Skeletal muscle satellite cell (primary cell): ENCODE measurements at regions not wholly inside any gene's neighbourhood (a gene's known extent, or its start where the extent isn't known, plus 50 kb on each side); places are given as distances from the start of the nearest gene placed in this dataset.
"Not testable (repeated sequence)": the region's sequence is repeated elsewhere in the genome, so short reads cannot be mapped to it uniquely, and the experiment has no call there.

ENCODE experiments used
- H3K27me3 ChIP-seq: 2 replicates; pipeline ENCODE4 v1.7.0; 2013; ENCODE audit warnings: low read length; ENCODE audit not compliant: control insufficient read depth, insufficient read depth
- H3K36me3 ChIP-seq: 2 replicates; pipeline ENCODE4 v1.7.0; 2013; ENCODE audit warnings: mild to moderate bottlenecking, control low read depth, low read length; ENCODE audit not compliant: insufficient read depth
- H3K4me1 ChIP-seq: 2 replicates; pipeline ENCODE4 v1.7.0; 2013; ENCODE audit warnings: low read length; ENCODE audit not compliant: control insufficient read depth, insufficient read depth
- H3K4me2 ChIP-seq: 2 replicates; pipeline ENCODE4 v1.7.0; 2013; ENCODE audit warnings: mild to moderate bottlenecking, low read length
- H3K4me3 ChIP-seq: 2 replicates; pipeline ENCODE4 v1.7.0; 2013; ENCODE audit warnings: low read length
- H3K9ac ChIP-seq: 2 replicates; pipeline ENCODE4 v1.7.0; 2013; ENCODE audit warnings: mild to moderate bottlenecking, low read depth, low read length, moderate library complexity
- H3K9me3 ChIP-seq: replicated peaks from 2 replicates; pipeline ENCODE4 v1.7.0; 2013; ENCODE audit warnings: mild to moderate bottlenecking, control low read depth, low read length

GRCh38 chr1:223949944-223950343, 104.2 kb upstream of the TP53BP2 start:
- H3K4me1 ChIP-seq, H3K36me3 ChIP-seq, H3K4me3 ChIP-seq, H3K9me3 ChIP-seq, H3K9ac ChIP-seq, H3K27me3 ChIP-seq, H3K4me2 ChIP-seq: not testable (repeated sequence)

DNA sequence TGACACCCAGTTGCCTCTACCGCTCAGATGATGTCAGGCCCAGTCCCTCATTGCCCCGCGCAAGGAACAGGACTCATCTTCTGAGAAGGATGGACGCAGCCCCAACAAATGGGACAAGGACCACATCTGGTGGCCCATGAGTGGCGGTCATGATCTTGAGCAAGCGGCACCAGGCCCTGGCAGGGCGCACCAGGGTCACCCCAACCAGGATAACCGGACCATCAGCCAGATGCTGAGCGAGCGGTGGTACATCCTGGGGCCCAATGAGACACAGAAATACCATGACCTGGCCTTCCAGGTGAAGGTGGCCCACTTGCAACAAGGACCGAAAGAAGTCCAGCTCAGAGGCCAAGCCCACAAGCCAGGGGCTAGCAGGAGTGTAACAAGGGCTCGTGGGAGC, 102.3 kb upstream of the TP53BP2 start:
- H3K4me3 ChIP-seq, H3K36me3 ChIP-seq, H3K4me1 ChIP-seq, H3K27me3 ChIP-seq, H3K9ac ChIP-seq, H3K4me2 ChIP-seq, H3K9me3 ChIP-seq: not testable (repeated sequence)

DNA sequence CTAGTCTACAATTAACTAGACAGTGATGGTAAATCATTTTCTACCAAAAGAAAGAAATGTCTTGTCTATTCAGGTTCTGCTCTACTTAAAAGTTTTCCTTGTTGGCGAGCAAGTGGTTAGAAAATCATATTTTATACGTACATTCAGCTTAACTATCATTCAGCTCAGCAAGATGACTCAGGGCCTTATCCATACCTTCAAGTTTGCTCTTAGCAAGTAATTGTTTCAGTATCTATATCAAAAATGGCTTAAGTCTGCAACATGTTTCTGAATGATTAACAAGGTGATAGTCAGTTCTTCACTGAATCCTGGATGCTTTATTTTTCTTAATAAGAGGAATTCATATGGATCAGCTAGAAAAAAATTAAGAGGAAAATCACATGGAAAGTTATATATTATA, 90.8 kb upstream of the TP53BP2 start:
- H3K9me3 ChIP-seq, H3K4me2 ChIP-seq, H3K27me3 ChIP-seq, H3K36me3 ChIP-seq, H3K9ac ChIP-seq, H3K4me3 ChIP-seq, H3K4me1 ChIP-seq: not testable (repeated sequence)

DNA sequence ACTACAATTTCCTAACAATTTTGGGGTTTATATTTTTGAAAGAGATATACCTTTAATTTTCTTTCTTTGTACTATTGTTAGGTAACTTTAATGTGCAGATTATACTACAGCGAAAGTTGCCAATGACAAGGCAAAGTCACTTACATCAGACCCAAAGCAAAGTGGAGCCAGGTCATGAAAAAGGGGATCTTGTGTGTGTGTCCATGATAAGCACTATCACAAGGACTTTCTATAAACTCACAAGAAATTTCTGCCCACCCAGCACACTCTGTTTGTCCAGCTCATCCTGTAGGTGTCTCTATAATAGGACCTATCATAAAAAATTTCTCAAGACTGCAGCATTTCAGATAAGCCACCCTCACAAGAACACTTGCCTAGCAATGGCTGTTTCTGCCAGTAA, 85.7 kb upstream of the TP53BP2 start:
- not testable (repeated sequence) for H3K36me3 ChIP-seq, H3K9ac ChIP-seq, H3K27me3 ChIP-seq, H3K4me1 ChIP-seq, H3K4me2 ChIP-seq, H3K9me3 ChIP-seq, H3K4me3 ChIP-seq

DNA sequence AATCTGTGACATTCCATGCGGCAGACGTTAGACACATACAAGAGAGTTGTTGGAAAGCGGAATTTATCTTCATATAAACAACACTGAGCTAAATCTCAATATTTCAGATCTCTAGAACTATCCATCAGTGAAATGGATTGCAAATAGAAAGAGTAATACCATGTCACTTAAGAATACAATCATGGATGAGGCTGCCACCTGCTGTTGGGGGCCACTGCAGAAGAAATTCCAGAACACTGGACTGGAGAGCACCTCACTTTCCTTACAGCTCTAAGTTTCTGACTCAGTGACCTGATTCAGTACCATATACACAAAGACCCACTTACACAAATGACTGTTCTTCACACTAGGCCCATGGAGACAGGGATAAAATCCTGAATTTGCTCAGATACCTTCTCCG, 75.1 kb upstream of the TP53BP2 start:
- not testable (repeated sequence) for H3K36me3 ChIP-seq, H3K9me3 ChIP-seq, H3K4me2 ChIP-seq, H3K27me3 ChIP-seq, H3K4me1 ChIP-seq, H3K9ac ChIP-seq, H3K4me3 ChIP-seq

- not testable (repeated sequence) for H3K4me1 ChIP-seq, H3K27me3 ChIP-seq, H3K9me3 ChIP-seq, H3K9ac ChIP-seq, H3K36me3 ChIP-seq, H3K4me2 ChIP-seq, H3K4me3 ChIP-seq
These were observed 69.7 kb upstream of the TP53BP2 start for GRCh38 chr1:223915476-223915875.

DNA sequence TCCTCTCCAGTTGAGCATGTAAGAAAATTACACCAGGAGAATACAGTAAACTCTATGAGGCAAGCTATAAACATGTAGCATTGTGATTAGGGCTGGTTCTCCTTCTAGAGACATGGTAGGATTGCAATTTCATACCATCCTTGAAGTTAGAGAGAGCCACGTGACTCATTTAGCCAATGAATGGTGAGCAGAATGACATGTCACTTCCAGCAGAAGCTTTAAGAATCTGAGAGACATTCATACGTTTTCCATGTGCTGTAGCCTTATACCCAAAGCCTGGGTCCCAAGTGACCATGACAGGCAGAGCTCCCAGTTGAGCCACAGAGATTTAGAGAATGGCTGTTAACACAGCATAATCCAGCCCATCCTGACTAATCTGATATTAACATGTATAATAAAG, 68.0 kb upstream of the TP53BP2 start:
- not testable (repeated sequence) for H3K36me3 ChIP-seq, H3K9ac ChIP-seq, H3K27me3 ChIP-seq, H3K4me2 ChIP-seq, H3K9me3 ChIP-seq, H3K4me1 ChIP-seq, H3K4me3 ChIP-seq

GRCh38 chr1:223907943-223908587, 62.3 kb upstream of the TP53BP2 start:
- not testable (repeated sequence) for H3K9me3 ChIP-seq, H3K4me2 ChIP-seq, H3K9ac ChIP-seq, H3K4me1 ChIP-seq, H3K27me3 ChIP-seq, H3K4me3 ChIP-seq, H3K36me3 ChIP-seq

- not testable (repeated sequence) for H3K9me3 ChIP-seq, H3K36me3 ChIP-seq, H3K4me3 ChIP-seq, H3K4me1 ChIP-seq, H3K9ac ChIP-seq, H3K27me3 ChIP-seq, H3K4me2 ChIP-seq
These were observed 57.5 kb upstream of the TP53BP2 start for GRCh38 chr1:223903221-223903620.

DNA sequence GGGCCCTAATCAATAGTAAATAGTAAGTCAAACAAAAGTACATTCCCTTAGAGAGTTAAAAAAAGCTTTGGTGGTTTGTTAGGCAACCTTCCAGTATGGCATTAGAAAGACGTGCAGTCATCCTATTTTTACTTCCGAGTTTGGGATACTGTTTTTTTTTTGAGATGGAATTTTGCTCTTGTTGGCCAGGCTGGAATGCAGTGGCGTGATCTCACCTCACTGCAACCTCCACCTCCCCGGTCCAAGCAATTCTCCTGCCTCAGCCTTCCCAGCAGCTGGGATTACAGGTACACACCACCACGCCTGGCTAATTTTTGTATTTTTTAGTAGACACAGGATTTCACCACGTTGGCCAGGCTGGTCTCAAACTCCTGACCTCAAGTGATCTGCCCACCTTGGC, 54.0 kb upstream of the TP53BP2 start:
- H3K4me2 ChIP-seq, H3K4me1 ChIP-seq, H3K9ac ChIP-seq, H3K36me3 ChIP-seq, H3K4me3 ChIP-seq, H3K9me3 ChIP-seq, H3K27me3 ChIP-seq: not testable (repeated sequence)

DNA sequence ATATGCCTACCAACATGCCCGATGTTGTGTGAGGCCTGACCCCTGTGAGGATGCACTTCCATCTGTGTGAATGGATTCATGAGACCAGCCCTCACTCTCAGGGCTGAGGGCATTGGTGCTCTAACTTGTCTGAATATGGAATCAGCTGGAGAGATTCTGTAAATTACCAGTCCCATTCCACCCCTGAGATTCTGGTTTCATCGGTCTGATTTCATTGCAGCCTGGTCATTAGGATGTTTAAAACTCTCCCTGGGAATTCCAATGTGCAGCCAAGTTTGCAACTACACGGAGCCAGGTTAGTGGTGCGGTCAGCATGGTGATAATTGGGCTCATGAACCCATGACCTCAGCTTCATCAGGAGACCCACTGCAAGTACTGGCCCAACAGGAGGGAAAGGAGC, 51.4 kb upstream of the TP53BP2 start:
- H3K4me1 ChIP-seq, H3K36me3 ChIP-seq, H3K9me3 ChIP-seq, H3K9ac ChIP-seq, H3K4me2 ChIP-seq, H3K27me3 ChIP-seq, H3K4me3 ChIP-seq: not testable (repeated sequence)

DNA sequence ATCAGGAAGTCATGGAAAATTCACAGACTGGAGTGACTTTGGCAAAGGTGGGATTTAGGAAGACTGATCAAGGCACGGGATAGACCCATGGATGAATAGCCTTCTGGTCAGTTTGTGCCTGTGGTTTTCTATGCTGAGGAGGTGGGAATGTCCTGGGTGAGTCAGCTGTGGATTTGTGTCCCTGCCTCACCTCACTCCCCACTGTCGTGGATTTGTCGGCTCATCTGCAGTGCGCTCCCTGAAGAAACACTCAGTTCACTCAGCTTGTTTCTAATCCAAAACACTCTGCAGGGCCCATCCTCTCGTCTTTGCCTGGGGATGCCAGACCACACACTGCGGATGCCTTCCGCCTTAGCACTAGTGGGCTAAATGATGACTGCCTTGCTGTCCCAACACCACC, 50.2 kb upstream of the TP53BP2 start:
- not testable (repeated sequence) for H3K4me2 ChIP-seq, H3K9me3 ChIP-seq, H3K4me3 ChIP-seq, H3K4me1 ChIP-seq, H3K27me3 ChIP-seq, H3K36me3 ChIP-seq, H3K9ac ChIP-seq
